Esophagus squamous epithelium (tissue), 5 donors: ENCODE measurements at regions not wholly inside any gene's neighbourhood (a gene's known extent, or its start where the extent isn't known, plus 50 kb on each side); places are given as distances from the start of the nearest gene placed in this dataset.

Experiments used
- DNase-seq: peaks from one replicate; lab custom pipeline; 2025; lab: John Stamatoyannopoulos, UW
- H3K27ac ChIP-seq, 4 donors: fragments of 200-600 bp; sonication (generic); one replicate each; pipeline ENCODE4 v1.5.1; 2016 to 2019; ENCODE audit warnings: mild to moderate bottlenecking in 1 of 4
- H3K27me3 ChIP-seq, 4 donors: fragments of 200-600 bp; sonication (generic); 1 replicate in 3 of 4; 2 replicates in 1 of 4; pipeline versions ENCODE4 v1.5.1 to v1.6.0; 2017 to 2021; ENCODE audit warnings: antibody characterized with exemption in 1 of 4
- H3K36me3 ChIP-seq, 3 donors: fragments of 200-600 bp; sonication (generic); one replicate each; pipeline ENCODE4 v1.5.1; 2016 to 2019
- H3K4me1 ChIP-seq, 3 donors: fragments of 200-600 bp; sonication (generic); one replicate each; pipeline ENCODE4 v1.5.1; 2017 to 2019
- H3K4me3 ChIP-seq, 4 donors: fragments of 200-600 bp; sonication (generic); 1 replicate in 3 of 4; 2 replicates in 1 of 4; pipeline ENCODE4 v1.5.1; 2016 to 2019; ENCODE audit warnings: mild to moderate bottlenecking in 2 of 4, moderate library complexity in 1 of 4
- H3K9me3 ChIP-seq, 3 donors: fragments of 200-600 bp; sonication (generic); one replicate each; pipeline ENCODE4 v1.5.1; 2016 to 2019
- POLR2A ChIP-seq, 4 donors: fragments of 450-650 bp; IDR thresholded peaks; one replicate each; pipeline ENCODE4 v1.6.1; 2017; ENCODE audit warnings: antibody characterized with exemption in 4 of 4, mild to moderate bottlenecking in 4 of 4, moderate library complexity in 3 of 4
- WGBS, 2 donors: methylation state at CpG; one replicate each; pipeline ENCODE4 v1.1.5; 2018; 5-methylcytosine and 5-hydroxymethylcytosine counted together
- intact Hi-C: fragments of 100-400 bp; cut with DNase I; formaldehyde crosslinking; loops from one replicate; pipeline ENCODE4 v1.15.0; 2022
- TF ChIP-seq, protein P1 (sequence below), 6 experiments: fragments of 450-650 bp in 4 of 6; fragments of 200-600 bp in 2 of 6; sonication (generic) in 2 of 6; IDR thresholded peaks; one replicate each; pipeline ENCODE4 v1.5.1; 2016 to 2019; ENCODE audit warnings: antibody characterized with exemption in 6 of 6, mild to moderate bottlenecking in 4 of 6, moderate library complexity in 4 of 6
- donor health status: DM: yes; HTN: yes; CAD: no.

DNA sequence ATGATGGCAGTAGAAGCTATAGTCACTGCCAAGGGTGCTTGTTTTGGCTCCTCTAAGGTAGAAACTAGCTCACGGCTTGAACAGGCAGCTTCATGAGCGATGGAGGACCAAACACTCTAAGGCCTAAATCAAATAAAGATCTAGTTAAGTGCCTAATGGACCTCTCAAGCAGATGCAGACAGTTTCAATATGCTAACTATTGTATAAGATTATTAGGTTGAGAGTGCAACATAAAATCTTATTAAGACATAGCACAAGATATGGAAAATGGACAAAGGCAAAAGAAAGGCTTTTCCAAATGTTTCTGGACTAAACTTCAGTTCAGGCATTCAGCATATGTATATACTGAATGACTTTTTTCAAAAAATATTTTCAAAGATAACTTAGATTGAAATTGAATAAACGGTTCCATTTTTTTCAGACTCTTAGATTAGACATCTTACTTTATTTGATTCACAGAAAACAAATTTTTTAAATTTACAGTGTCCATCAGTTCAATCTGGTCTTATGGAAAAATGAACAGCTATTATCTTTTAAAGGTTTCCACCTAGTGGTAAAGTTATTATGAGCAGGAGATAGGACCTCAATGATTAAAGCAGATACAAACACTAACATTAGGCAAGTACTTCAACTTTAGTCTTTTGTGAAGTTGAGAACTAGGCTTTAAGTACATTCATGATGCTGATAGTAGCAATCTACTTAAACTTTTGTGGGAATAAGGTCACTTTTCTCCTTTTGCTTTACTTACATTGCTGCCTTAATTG is 1167.7 kb downstream of the MAT2B start:
- Histone ChIP-seq H3K27ac (no peak overlapping the region), H3K4me3 (no peak overlapping the region), H3K36me3 (no peaks in the 10 kb centered on the region), H3K4me1 (no peaks in the 10 kb centered on the region), H3K9me3 (no peaks in the 10 kb centered on the region), H3K27me3 (no peaks in the 10 kb centered on the region)
- DNase-seq: no peak
- TF ChIP-seq, protein P1, sequence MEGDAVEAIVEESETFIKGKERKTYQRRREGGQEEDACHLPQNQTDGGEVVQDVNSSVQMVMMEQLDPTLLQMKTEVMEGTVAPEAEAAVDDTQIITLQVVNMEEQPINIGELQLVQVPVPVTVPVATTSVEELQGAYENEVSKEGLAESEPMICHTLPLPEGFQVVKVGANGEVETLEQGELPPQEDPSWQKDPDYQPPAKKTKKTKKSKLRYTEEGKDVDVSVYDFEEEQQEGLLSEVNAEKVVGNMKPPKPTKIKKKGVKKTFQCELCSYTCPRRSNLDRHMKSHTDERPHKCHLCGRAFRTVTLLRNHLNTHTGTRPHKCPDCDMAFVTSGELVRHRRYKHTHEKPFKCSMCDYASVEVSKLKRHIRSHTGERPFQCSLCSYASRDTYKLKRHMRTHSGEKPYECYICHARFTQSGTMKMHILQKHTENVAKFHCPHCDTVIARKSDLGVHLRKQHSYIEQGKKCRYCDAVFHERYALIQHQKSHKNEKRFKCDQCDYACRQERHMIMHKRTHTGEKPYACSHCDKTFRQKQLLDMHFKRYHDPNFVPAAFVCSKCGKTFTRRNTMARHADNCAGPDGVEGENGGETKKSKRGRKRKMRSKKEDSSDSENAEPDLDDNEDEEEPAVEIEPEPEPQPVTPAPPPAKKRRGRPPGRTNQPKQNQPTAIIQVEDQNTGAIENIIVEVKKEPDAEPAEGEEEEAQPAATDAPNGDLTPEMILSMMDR (IDR thresholded peaks at IDR 0.05): peak in 2 of 6 experiments; percentile 17 to 19
- no peak for TF ChIP-seq POLR2A (IDR thresholded peaks at IDR 0.05)
- 69 to 82% methylated on average over 3 of the region's 3 CpGs for WGBS, 2 donors
- intact Hi-C loops: no loop called here

DNA sequence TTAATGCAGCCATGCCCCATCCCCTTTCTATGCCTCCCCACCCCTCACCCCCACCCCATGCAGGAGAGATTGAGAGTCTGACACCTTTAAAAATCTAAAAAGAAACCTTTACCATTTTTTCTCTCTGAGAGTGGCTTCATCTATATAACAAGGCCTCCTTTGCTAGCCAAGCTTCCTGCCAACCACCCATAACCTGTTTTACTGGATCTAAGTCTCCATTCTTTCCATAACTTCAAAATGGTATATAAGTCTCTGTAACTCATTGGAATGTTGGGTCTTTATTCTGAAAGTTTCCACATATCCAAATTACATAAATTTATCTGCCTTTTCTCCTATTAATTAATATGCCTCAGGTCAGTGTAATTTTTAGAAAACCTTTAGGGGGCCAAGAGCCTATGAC is 1174.0 kb downstream of the MAT2B start:
- Histone ChIP-seq H3K27ac (no peak overlapping the region), H3K9me3 (no peaks in the 10 kb centered on the region), H3K4me3 (no peak overlapping the region), H3K27me3 (no peaks in the 10 kb centered on the region), H3K36me3 (no peaks in the 10 kb centered on the region), H3K4me1 (no peaks in the 10 kb centered on the region)
- intact Hi-C loops: no loop called here
- no peak for DNase-seq
- no peak for TF ChIP-seq POLR2A (IDR thresholded peaks at IDR 0.05)
- TF ChIP-seq, protein P1 (IDR thresholded peaks at IDR 0.05): no peak

DNA sequence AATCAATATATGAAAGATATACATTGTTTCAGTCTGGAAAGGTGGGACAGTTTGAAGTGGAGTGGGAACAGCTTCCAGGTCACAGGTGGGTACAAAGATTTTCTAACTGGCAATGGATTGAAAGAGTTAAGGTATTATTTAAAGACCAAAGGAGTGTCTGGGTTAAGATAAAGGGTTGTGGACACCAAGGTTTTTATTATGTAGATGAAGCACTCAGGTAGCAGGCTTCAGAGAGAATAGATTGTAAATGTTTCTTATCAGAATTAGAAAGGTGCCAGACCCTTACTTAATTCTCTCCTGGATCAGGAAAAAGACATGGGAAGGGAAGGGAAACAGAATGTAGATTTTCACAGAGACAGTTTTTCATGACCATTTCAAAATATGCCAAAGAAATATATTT is 1174.8 kb downstream of the MAT2B start:
- no peak overlapping the region for H3K4me3 ChIP-seq
- TF ChIP-seq POLR2A (IDR thresholded peaks at IDR 0.05): no peak
- TF ChIP-seq, protein P1 (IDR thresholded peaks at IDR 0.05): no peak
- DNase-seq: no peak
- no peaks in the 10 kb centered on the region for H3K27me3 ChIP-seq
- H3K4me1 ChIP-seq: no peaks in the 10 kb centered on the region
- no peaks in the 10 kb centered on the region for H3K9me3 ChIP-seq
- no peak overlapping the region for H3K27ac ChIP-seq
- intact Hi-C loops: no loop called here
- no peaks in the 10 kb centered on the region for H3K36me3 ChIP-seq

DNA sequence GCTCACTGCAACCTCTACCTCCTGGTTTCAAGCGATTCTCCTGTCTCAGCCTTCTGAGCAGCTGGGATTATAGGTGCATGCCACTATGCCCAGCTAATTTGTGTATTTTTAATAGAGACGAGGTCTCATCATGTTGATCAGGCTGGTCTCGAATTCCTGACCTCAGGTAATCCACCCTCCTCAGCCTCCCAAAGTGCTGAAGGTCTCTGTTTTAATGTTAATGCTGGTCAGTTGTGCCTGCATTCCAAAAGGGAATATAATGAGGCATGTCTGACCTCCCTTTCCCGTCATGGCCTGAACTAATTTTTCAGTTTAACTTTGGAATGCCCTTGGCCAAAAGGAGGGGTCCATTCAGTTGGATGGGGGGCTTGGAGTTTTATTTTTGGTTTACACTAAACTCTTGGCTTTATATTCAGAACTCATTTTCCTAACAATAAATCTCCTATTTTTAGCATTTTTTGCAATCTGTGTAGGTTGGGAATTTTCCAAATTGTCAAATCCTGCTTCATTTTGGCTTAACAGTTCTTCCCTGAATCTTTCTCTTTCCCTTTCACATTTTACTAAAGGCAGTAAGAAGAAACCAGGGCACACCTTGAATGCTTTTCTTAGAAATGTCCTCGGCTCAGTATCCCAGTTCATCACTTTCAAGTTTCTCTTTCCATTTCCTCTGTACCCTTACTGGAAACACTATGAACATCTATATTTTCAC is 1175.5 kb downstream of the MAT2B start:
- DNase-seq: no peak
- TF ChIP-seq, protein P1 (IDR thresholded peaks at IDR 0.05): no peak
- no peak for TF ChIP-seq POLR2A (IDR thresholded peaks at IDR 0.05)
- Histone ChIP-seq H3K36me3 (no peaks in the 10 kb centered on the region), H3K27me3 (no peaks in the 10 kb centered on the region), H3K27ac (no peak overlapping the region), H3K9me3 (no peaks in the 10 kb centered on the region), H3K4me1 (no peaks in the 10 kb centered on the region), H3K4me3 (no peak overlapping the region)
- intact Hi-C loops: no loop called here
- 39 to 49% methylated on average over 5 of the region's 5 CpGs for WGBS, 2 donors

- H3K4me3 ChIP-seq: no peak overlapping the region
- no peak for TF ChIP-seq POLR2A (IDR thresholded peaks at IDR 0.05)
- TF ChIP-seq, protein P1 (IDR thresholded peaks at IDR 0.05): no peak
- no peaks in the 10 kb centered on the region for H3K4me1 ChIP-seq
- H3K9me3 ChIP-seq: no peaks in the 10 kb centered on the region
- H3K27ac ChIP-seq: no peak overlapping the region
- no peaks in the 10 kb centered on the region for H3K27me3 ChIP-seq
- no peaks in the 10 kb centered on the region for H3K36me3 ChIP-seq
- DNase-seq: no peak
- intact Hi-C loops: no loop called here
Measured at GRCh38 chr5:164687391-164687790, 1182.0 kb downstream of the MAT2B start.
